Osteoblast (primary cell): ENCODE measurements at regions not wholly inside any gene's neighbourhood (a gene's known extent, or its start where the extent isn't known, plus 50 kb on each side); places are given as distances from the start of the nearest gene placed in this dataset.

ENCODE experiments used
- DNase-seq: peaks from one replicate; pipeline ENCODE4 v3.0.0; 2011; ENCODE audit warnings: low spot score, mixed read lengths; ENCODE audit not compliant: insufficient read length; ENCODE audit errors: missing footprints
- H2AFZ ChIP-seq: 2 replicates; pipeline ENCODE4 v1.6.0; 2011; ENCODE audit warnings: mild to moderate bottlenecking, low read length
- H3K27ac ChIP-seq: 2 replicates; pipeline ENCODE4 v1.5.1; 2011; ENCODE audit warnings: mild to moderate bottlenecking, low read depth, low read length, moderate library complexity
- H3K27me3 ChIP-seq: 2 replicates; pipeline ENCODE4 v1.6.0; 2012; ENCODE audit warnings: mild to moderate bottlenecking, control low read depth, inconsistent platforms, low read length, moderate library complexity; ENCODE audit not compliant: insufficient read depth
- H3K36me3 ChIP-seq: 2 replicates; pipeline ENCODE4 v1.5.1; 2011; ENCODE audit warnings: mild to moderate bottlenecking, low read length, control low read depth, moderate library complexity; ENCODE audit not compliant: insufficient read depth
- H3K4me1 ChIP-seq: 2 replicates; pipeline ENCODE4 v1.5.1; 2011; ENCODE audit warnings: mild to moderate bottlenecking, low read length, control low read depth, moderate library complexity; ENCODE audit not compliant: insufficient read depth
- H3K4me2 ChIP-seq: 2 replicates; pipeline ENCODE4 v1.6.0; 2011; ENCODE audit warnings: mild to moderate bottlenecking, low read length; ENCODE audit not compliant: insufficient read depth
- H3K4me3 ChIP-seq: fragments of 200-600 bp; sonication (generic); 3 replicates; pipeline ENCODE4 v1.5.1; 2012; ENCODE audit warnings: mild to moderate bottlenecking, low read length, inconsistent platforms; ENCODE audit not compliant: insufficient read depth
- H3K79me2 ChIP-seq: 2 replicates; pipeline ENCODE4 v1.6.0; 2012; ENCODE audit warnings: mild to moderate bottlenecking, low read length, control low read depth, inconsistent platforms; ENCODE audit not compliant: insufficient read depth
- H3K9me3 ChIP-seq: 2 replicates; pipeline ENCODE4 v1.5.1; 2011; ENCODE audit warnings: low read depth, low read length, control low read depth
- H4K20me1 ChIP-seq: 2 replicates; pipeline ENCODE4 v1.6.0; 2012; ENCODE audit warnings: mild to moderate bottlenecking, low read length, control low read depth; ENCODE audit not compliant: insufficient read depth
- TF ChIP-seq, protein P1 (sequence below): IDR thresholded peaks from 2 replicates; pipeline ENCODE4 v1.5.1; 2011; ENCODE audit warnings: mild to moderate bottlenecking, low read depth, low read length, moderate library complexity; ENCODE audit errors: extremely low read depth

DNA sequence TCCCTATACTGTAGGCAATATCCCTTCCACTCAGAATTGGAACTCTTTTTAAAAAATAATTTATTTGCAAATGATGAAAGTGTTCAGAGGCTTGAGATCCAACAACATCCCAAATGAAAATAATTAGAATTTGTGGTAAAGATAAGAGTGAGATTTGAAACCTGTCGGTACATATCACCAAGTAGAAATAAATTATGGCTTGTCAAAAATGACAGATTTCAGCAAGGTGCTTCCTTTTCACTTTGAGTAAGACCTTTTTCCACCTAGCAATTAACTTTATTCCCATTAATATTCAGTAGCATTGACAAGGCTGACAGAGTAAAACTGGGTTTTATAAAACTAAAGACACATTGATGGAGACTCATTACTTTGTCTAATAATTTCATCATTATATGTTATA lies 107.7 kb upstream of the PRKD1 start:
- H3K27me3 ChIP-seq: no peaks in the 10 kb centered on the region
- H3K4me3 ChIP-seq: no peak overlapping the region
- H3K9me3 ChIP-seq: no peaks in the 10 kb centered on the region
- H3K36me3 ChIP-seq: no peaks in the 10 kb centered on the region
- H3K4me2 ChIP-seq: no peak overlapping the region
- DNase-seq: no peak
- H3K27ac ChIP-seq: no peak overlapping the region
- no peaks in the 10 kb centered on the region for H3K79me2 ChIP-seq
- H4K20me1 ChIP-seq: no peaks in the 10 kb centered on the region
- H3K4me1 ChIP-seq: peaks cover 10% of the 10 kb centered on the region
- TF ChIP-seq, protein P1, sequence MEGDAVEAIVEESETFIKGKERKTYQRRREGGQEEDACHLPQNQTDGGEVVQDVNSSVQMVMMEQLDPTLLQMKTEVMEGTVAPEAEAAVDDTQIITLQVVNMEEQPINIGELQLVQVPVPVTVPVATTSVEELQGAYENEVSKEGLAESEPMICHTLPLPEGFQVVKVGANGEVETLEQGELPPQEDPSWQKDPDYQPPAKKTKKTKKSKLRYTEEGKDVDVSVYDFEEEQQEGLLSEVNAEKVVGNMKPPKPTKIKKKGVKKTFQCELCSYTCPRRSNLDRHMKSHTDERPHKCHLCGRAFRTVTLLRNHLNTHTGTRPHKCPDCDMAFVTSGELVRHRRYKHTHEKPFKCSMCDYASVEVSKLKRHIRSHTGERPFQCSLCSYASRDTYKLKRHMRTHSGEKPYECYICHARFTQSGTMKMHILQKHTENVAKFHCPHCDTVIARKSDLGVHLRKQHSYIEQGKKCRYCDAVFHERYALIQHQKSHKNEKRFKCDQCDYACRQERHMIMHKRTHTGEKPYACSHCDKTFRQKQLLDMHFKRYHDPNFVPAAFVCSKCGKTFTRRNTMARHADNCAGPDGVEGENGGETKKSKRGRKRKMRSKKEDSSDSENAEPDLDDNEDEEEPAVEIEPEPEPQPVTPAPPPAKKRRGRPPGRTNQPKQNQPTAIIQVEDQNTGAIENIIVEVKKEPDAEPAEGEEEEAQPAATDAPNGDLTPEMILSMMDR: no peak
- H2AFZ ChIP-seq: no peak overlapping the region

DNA sequence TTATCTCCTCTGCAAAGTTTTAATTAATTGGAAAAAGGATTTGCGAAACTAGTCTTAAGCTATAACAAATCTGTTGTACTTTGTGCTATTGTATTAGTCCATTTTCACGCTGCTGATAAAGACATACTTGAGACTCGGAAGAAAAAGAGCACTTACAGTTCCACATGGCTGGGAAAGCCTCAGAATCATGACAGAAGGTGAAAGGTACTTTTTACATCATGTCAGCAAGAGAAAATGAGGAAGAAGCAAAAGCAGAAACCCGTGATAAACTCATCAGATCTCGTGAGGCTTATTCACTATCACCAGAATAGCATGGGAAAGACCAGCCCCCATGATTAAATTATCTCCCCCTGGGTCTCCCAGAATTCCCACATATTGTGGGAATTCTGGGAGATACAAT lies 118.1 kb upstream of the PRKD1 start:
- H3K4me1 ChIP-seq: no peaks in the 10 kb centered on the region
- H3K27ac ChIP-seq: no peak overlapping the region
- H3K36me3 ChIP-seq: no peaks in the 10 kb centered on the region
- TF ChIP-seq, protein P1: no peak
- DNase-seq: no peak
- no peaks in the 10 kb centered on the region for H3K79me2 ChIP-seq
- H3K4me2 ChIP-seq: no peak overlapping the region
- H4K20me1 ChIP-seq: no peaks in the 10 kb centered on the region
- H3K9me3 ChIP-seq: no peaks in the 10 kb centered on the region
- H3K27me3 ChIP-seq: no peaks in the 10 kb centered on the region
- H3K4me3 ChIP-seq: no peak overlapping the region
- no peak overlapping the region for H2AFZ ChIP-seq

DNA sequence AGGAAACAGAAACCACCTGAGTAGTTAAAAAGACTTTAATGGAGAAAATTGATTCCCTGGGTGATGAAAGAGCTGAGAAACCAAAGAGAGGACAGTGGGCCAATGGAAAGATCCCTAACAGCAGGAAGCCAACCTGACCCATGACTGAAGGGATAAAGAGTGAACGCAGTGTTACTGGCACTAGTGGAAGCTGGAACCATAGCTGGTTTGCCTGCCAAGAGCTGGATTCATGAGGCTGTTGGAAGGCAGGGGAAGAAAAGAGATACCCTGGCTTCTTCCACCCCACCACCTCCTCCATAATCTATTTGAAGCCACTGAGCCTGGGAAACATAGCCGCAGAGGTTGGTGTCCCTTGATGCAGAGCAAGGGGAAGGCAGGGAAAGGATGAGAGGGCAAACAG lies 125.5 kb upstream of the PRKD1 start:
- Histone ChIP-seq H3K27ac (no peak overlapping the region), H3K27me3 (no peaks in the 10 kb centered on the region), H3K4me3 (no peak overlapping the region), H3K9me3 (no peaks in the 10 kb centered on the region), H3K79me2 (no peaks in the 10 kb centered on the region), H2AFZ (no peak overlapping the region), H3K36me3 (no peaks in the 10 kb centered on the region), H3K4me2 (no peak overlapping the region), H4K20me1 (no peaks in the 10 kb centered on the region), H3K4me1 (peaks cover 12% of the 10 kb centered on the region)
- no peak for DNase-seq
- TF ChIP-seq, protein P1: no peak

GRCh38 chr14:30054201-30054600 lies 126.6 kb upstream of the PRKD1 start:
- no peak for DNase-seq
- TF ChIP-seq, protein P1: no peak

More at GRCh38 chr14:30054201-30054600, 126.6 kb upstream of the PRKD1 start:
- Histone ChIP-seq H3K9me3 (no peaks in the 10 kb centered on the region), H3K36me3 (no peaks in the 10 kb centered on the region), H3K27ac (no peak overlapping the region), H3K4me3 (no peak overlapping the region), H4K20me1 (no peaks in the 10 kb centered on the region), H3K4me2 (no peak overlapping the region), H2AFZ (no peak overlapping the region), H3K27me3 (no peaks in the 10 kb centered on the region), H3K79me2 (no peaks in the 10 kb centered on the region), H3K4me1 (peaks cover 19% of the 10 kb centered on the region)
